NCI-H146 treated with DMSO at 0.1 percent for 48 hours (cell line): ENCODE measurements at regions not wholly inside any gene's neighbourhood (a gene's known extent, or its start where the extent isn't known, plus 50 kb on each side); places are given as distances from the start of the nearest gene placed in this dataset.

ENCODE experiments used
- DNase-seq: peaks from one replicate; lab custom pipeline; 2025; ENCODE audit not compliant: unreplicated experiment; lab: John Stamatoyannopoulos, UW

DNA sequence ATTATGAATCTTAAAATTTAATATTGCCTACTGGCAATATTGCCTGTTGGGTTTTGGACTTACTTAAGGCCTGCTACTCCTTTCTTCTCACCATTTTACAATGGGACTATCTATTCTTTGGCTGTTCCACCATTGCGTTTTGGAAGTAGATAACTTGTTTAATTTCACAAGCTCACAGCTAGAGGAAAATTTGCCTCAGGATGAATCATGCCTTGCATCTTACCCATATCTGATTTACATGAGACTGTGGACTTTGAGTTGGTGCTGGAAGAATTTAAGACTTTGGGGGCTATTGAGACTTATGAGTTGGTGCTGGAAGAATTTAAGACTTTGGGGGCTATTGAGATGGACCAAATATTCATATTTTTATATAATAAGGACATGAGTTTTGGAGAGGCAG is 662.6 kb downstream of the METTL15 start:
- no peak for DNase-seq

DNA sequence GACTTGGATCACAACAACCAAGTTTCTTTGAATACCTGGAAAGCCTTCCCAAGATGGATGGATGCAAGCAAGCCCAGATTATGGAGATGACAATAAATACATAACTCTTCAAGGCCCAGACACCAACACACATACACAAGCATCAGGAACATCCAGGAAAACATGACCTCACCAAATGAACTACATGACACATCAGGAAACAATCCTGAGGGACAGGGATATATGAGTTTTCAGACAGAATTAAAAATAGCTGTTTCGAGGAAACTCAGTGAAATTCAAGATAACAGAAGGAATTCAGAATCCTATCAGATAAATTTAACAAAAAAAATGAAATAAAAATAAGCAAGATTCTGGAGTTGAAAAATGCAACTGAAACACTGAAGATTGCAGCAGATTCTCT is 659.4 kb downstream of the METTL15 start:
- DNase-seq, result no peak

DNA sequence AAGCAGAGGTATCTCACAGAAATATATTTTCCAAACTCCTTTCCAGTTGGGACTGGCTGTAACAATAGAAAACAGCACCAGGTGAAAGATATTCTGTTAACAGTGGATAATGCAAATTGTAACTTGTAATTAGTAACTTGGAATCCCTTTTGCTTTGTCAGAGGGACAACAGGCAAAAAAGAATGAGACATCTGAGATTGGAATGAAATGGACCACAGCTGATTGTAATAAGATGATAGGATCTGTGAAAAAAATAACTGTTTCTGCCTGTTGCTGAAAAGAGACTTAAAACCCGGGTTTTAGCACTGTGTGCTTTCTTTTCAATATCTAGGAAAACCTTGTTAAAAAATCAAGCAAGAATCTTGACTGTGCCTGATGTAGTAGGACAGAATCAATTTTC is 655.7 kb downstream of the METTL15 start:
- no peak for DNase-seq

DNA sequence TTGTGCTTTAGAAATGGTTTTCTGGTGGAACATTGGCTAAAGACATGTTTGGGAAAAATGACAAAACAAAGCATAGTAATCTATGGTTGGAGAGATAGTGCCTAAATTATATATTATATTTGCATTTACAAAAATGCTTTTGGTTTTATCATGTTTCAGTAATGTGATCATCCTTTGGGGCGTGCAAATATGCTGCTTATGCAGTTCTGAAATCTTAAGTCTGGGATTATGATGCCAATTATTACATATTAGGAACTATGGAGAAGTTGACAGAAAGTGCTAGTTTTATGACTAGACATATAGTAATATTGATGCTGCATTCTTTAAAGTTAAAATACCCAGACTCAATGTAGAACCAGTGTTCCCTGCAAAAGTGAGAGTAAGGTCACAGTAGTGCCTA is 655.0 kb downstream of the METTL15 start:
- no peak for DNase-seq

DNA sequence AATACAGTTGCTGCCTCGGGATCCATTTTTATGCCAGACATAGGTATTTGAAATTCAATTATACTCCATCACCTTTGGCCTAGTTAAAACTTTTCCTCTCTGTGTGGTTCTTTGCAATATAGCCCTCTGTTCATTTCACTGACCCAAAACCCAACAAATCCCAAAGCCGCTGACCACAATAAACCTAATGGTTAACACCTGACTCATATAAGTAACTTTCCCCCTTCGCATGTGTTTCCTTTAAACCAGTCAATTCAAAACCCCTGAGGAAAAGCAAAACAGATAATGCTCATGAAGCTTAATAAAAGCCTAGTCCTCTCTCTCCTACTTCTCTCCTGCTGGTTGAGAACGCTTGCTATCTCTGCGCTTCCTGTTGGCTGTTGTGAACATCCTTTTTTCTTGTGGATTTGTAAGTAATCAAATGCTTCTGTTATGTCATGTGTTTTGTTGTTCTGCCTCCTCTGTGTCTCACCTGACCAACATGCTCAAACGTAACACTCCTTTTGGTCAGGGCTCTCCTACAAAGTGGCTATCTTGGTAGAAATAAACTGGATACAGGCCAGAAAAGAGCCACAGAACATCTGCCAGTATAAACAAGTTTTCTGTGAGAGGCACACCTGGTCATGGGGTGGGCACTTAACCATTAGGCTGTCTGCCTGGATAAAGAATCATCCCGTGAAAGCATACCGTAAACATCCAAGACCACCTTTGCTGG is 652.6 kb downstream of the METTL15 start:
- no peak for DNase-seq

DNA sequence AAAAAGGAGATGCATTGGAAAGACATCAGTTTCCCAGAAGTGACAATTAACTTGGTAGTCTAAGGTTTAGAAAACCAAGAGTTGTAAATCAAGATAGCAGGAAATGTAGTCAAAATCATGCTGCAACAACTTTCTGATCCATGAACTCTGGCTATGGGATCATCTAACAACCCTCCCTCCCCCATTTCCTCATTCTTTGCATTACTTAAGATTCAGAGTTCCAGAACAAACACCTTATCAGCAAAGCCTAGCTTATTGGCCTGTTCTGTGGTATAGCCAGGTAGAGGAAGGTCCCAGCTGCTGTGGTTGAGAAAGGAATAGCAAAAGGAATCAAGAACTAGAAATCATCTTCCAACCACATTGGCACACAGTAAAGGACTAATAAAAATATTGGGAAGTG is 651.1 kb downstream of the METTL15 start:
- DNase-seq, result no peak

DNA sequence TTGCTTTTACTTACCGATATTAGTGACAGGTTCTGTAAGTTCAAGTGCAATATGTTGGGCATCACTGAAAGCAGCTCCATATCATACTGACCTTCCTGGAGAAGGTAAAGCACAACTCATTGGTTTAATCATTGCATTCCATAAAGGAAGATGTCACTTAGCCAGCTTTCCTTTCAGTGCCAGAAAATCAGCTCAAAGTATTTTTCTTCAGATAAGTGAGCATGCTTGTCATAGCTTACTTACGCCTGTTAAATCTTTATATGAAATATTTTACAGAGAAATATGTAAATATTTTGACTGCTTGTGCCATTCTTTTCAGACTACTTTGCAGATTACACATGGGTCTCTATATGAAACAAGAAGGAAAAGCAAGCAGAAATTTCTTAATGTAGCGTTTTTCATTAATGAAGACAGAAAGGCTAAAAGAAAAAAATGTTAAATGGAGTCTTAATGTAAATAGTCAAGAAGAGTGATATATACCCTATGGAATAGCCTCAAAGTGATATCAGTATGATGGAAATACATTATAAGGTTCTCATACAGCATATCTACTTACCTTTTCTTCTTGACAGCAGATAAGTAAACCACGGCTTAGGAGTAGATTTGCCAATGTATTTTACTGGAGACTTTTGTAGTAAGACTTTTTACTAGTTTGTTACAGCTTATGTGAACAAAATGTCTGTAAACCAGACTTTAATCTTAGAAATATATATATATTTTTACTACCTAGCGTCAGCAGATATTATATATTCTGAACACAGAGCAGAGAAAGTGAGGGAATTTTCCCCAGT is 649.7 kb downstream of the METTL15 start:
- DNase-seq, result no peak

DNA sequence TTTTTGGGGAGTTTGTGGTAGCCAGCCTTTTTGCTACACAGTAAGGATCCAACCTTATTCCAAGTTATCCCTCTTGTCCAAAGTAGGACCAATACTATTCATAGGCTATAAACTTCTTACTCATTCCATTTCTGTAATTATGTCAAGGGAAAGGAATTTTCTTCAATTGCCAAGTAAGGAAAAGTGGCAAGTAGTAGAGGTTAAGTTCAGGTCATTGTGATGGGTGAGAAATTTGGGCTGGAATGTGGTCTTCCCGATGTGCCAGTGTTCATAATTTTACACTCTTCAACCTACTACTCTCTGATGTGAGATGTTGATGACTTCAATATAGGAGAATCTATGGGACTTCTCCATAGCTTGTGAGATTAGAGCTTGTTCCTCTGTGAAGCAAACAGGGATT is 648.8 kb downstream of the METTL15 start:
- DNase-seq, result no peak

DNA sequence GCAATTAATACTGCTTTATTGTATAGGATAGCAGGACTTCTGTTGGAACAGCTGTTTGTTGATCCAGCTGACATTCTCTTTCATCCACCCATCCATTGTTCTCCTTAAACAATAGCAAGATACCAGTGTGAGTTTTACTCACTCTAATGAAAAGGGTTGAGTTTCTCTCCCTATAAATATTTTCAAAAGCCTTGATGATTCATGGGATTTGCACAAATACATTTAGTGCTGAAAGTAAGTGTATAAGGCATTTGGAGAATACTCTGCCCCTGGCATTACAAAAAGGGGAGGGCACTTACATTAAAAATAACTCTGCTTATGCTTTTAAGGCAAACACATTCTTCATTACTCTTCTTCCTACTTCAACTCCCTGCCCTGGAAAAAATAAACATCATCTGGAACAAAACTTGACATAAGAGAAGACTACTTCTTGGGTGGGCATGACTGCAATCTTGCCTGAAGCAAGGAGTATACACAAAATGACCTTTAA is 634.9 kb downstream of the METTL15 start:
- peak; percentile 93 for DNase-seq

DNA sequence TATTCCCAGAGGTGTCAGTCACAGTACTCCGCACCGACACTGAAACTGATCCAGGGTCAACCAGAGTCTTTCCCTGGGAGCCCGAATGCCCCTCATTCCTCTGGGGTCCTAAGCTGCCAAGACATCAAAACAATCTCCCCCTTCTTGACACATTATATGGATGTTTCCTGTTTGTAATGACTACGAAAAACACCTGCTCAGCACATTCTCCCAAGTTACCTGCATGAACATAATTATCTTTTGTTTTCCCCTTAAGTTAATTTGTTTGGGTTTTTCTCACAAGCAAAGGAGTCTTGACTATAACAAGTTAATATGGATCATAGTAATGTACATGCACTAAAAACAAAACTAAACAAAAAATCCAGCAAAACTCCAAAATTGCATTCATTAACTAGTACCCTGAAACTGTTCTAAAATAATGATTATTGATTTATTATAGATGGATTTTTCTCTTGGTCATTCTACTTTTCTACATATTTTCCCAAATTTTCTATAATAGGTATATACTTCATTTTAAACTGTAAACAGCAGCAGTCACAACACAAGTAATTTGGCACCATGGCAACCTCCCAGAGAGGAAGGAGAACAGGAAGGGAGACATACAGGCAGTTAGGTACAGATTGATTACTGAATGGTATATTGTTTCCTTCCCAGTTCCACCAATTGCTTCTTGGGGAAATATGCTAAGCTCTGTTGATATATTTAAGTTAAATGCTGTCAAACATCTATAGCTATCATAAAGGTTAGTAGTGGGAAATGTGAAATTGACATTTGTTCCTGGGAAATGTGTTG is 631.5 kb downstream of the METTL15 start:
- no peak for DNase-seq

DNA sequence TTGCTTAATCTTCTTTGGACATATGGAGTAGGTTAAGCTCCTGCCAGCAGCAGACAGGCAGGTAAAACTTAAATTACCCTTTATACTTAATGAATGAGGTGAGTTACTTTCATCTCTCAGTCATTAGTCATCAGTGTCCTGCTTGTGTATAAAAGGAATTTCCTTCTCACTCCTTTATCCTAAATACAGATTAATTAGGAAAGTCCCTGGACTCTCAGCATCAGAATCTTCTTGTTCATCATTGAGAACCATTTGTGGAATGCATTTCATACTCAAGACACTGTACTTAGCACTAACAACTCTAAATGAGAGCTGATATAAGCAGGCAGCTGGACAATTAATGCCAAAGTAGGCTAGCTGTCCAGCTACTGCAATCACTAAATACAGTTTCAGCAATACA is 630.4 kb downstream of the METTL15 start:
- no peak for DNase-seq

DNA sequence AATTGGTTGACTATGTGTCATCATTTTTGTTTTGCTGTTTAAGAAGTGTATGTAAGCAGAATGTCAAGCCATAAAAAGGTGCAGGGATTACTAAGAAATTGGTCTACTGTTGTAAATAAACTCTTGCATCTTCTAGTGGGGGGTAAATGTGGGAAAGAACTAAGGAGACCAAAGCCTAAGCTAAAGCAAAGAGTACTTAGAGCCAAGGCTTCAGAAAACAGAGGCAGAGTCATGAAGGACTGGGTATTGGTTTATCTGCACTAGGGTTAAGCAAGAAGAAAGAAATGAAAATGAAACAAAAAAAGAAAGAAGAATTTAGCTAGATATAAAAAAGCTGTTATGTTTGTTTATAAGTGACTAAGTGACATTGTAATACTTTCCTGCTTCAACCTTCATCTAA is 628.1 kb downstream of the METTL15 start:
- DNase-seq, result no peak

DNA sequence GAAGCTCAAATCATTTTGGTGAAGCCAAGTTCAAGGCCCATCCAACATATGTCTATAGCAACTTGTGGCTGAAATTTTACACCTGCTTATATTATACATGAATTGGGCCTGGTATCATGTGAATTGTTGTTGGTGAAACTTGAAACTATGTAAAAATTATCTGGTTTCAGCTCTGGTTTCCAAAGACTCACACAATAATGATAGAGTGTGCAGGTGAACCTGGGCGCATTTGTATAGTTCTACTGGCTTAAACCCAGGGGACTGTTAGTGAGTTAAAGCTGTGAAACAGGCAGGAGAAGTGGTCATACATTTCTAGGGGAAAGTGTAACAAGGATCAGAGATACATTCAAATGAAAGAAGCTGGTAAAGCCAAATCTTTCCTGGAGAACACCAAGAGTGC is 627.3 kb downstream of the METTL15 start:
- no peak for DNase-seq

DNA sequence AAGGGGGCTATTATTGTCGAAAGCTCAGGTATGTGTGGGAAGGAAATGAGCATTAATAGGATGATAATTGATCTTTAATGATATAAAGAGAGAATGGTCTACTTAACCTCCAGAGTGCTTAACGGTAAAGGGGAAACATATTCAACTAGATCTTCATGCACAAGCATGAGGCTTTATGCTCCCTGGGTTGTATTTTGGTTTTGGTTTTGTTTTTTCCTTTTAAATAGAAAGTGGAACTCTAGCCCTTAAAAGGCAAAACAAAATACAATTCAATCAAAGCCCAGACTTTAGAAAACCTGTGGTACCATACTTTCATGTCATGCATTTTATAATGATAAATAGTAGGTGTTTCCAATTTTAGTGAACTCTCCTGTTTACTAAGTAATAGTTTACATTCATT is 622.7 kb downstream of the METTL15 start:
- no peak for DNase-seq

DNA sequence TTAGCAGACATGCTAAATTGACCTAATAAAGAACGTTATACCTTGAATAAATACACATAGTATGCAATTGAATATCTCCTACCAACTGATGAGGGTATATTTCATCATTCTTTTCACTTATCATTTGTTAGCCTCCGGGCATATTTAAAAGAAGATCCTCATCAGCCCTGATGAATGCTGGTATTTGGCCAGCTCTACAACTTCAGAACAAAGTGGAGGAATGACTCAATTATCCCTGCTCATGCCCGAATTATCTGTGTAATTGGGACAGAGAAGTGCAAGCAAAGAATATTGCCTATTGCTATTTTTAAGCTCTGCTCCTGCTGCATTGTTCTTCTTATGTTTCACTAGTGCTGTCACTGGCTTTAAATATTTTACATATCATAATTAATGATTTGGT is 622.1 kb downstream of the METTL15 start:
- no peak for DNase-seq

DNA sequence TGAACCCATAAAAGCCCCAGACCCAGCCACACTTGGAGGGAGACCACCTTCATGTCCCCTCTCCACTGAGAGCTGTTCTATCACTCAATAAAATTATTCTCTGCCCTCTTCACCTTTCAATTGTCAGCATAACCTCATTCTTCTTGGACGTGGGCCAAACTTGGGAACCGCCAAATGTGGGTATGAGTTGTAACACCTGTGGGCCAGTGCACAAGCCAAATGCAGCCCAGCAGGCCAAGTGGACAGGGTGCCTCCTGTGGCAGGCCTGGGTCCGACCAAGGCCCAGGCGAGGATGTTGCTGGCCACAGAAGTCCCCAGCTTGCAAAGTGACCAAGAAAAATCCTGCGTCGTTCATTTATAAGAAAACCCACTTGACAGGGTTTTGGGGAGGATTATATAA is 621.2 kb downstream of the METTL15 start:
- no peak for DNase-seq

DNA sequence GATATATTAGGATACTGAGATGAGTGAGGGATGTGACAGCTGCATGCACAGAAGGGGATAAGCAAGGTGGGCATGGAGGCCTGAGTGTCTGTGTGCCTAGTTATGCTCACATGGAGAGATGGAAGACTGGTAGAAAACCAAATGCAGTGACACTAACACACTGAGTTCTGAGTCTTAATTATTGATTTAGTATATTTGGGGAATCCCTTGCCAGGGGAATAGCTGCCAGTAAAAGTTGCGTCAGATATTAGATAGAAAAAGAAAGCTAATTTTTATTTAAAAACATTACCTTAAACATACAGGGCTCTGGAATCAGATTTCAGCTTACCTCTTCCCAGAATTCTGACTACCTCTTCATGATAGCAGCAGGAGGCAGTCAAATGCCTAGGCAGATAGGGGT is 620.5 kb downstream of the METTL15 start:
- DNase-seq, result no peak

DNA sequence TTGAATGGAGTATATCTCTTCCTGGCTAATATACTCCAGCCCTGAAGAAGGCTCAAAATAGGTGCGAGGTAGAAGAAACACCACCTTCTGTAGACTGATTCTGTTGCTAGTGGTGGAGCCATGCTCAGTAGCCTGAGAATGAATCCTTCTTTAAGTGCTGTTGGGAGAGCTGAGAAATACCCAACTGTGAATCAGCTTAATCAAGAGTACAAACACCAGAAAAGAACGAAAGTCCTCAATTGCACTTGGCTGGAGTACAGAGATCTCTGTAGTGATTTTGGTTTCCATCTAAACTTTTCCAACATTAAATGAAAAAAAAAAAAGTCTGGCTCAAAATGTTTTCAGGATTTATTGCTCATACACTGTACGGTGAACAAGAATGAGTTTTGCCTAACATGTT is 619.1 kb downstream of the METTL15 start:
- no peak for DNase-seq

DNA sequence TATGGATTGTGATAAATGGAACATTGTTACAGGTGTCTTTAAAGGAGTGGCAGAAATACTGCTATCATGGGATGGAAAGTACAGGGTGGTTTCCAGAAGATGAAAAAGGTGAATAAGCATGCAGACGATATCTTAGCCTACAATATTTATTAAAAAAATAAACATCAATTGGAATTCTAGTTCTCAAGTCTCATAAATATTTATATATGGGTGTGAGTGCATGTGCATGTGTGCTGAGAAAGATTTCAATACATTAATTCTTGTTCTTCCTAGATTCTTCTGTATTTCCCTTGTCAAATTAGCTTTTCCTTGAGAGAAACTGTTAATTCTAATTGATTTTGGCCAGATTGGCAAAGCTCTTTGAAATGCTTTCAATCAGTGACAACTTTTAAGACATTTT is 618.2 kb downstream of the METTL15 start:
- DNase-seq, result no peak

DNA sequence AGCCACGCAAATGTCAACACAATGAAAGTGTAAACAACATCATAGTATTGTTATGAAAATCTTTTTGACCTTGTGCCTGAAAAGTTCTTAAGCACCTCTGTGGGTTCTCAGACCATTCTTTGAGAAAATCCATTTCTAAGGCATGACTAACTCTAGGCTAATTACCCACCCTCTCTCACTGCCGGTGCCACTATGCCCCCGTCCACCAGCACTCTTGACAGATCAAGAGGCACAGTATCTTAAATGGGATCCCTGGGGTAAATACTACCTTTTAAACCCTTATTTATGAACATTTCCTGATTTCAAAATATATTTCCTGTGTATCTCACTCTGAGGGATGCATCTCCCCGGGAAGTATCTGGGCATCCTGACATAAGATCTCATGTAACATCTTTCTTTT is 607.5 kb downstream of the METTL15 start:
- DNase-seq, result no peak

DNA sequence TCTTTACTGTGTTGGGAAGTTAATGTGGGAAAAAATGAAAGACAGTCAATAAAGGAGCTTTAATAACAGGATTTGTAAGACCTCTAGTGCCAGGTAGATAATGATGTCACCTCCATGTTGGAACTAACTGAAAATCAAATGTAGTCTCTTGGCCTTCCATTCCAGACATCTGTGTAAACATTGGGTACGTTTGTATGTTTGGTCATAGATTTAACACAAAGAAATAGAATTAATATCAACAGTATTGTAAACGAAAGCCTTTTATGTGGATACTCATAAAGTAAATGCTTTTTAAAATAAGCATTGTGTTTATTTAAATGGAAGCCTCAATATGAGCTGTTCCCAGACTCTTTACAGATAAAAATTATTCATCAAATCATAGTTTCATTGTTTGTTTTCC is 605.7 kb downstream of the METTL15 start:
- DNase-seq, result peak; percentile 95

DNA sequence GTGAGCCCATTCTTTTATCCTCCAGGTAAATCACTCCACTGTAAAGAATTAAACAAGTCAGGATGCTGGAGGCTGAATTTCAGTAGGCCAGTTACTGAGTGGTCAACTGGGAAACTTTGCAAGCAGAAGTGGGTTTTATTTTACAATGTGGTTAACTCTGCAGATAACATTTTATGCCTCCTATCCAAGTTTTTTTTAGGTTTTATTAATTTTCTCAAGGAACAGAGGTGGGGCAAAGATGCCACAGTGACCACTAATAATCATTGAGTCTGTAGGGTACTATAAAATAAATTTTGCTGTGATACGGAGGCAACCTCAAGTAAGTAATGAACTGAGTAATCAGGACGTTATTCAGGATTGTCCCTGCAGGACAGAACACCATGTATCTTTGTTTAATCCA is 599.9 kb downstream of the METTL15 start:
- DNase-seq, result no peak
